Upper lobe of left lung (tissue), 6 donors: ENCODE measurements at regions not wholly inside any gene's neighbourhood (a gene's known extent, or its start where the extent isn't known, plus 50 kb on each side); places are given as distances from the start of the nearest gene placed in this dataset.

ENCODE experiments used
- ATAC-seq, 2 donors: fragments of 200-7000 bp; cut with Tn5 transposase; one replicate each; pipeline ENCODE4 v1.9.1; 2022; ENCODE audit warnings: mild to moderate bottlenecking in 2 of 2, moderate library complexity in 2 of 2; ENCODE audit not compliant: low FRiP score in 2 of 2
- DNase-seq, 2 donors: peaks; one replicate each; pipeline ENCODE4 v3.0.0-alpha.2; 2019 to 2020
- H3K27ac ChIP-seq, 4 donors: fragments of 200-600 bp; sonication (generic); one replicate each; pipeline ENCODE4 v1.5.1; 2016 to 2019
- H3K27me3 ChIP-seq, 4 donors: fragments of 200-600 bp; sonication (generic); one replicate each; pipeline ENCODE4 v1.5.1; 2017 to 2019
- H3K36me3 ChIP-seq, 4 donors: fragments of 200-600 bp; sonication (generic); one replicate each; pipeline ENCODE4 v1.5.1; 2016 to 2019
- H3K4me1 ChIP-seq, 4 donors: fragments of 200-600 bp; sonication (generic); one replicate each; pipeline ENCODE4 v1.5.1; 2018 to 2019
- H3K4me3 ChIP-seq, 4 donors: fragments of 200-600 bp; sonication (generic); one replicate each; pipeline ENCODE4 v1.5.1; 2017 to 2019; ENCODE audit warnings: mild to moderate bottlenecking in 2 of 4, moderate library complexity in 1 of 4
- H3K9me3 ChIP-seq, 4 donors: fragments of 200-600 bp; sonication (generic); one replicate each; pipeline ENCODE4 v1.5.1; 2018 to 2019
- EP300 ChIP-seq, 4 donors: sonication (generic); formaldehyde crosslinking; IDR thresholded peaks; one replicate each; pipeline ENCODE4 v1.5.1; 2017; ENCODE audit warnings: antibody characterized with exemption in 4 of 4, control low read depth in 2 of 4
- POLR2A ChIP-seq, 4 donors: fragments of 450-650 bp; IDR thresholded peaks; one replicate each; pipeline ENCODE4 v1.5.1; 2016 to 2017; ENCODE audit warnings: antibody characterized with exemption in 4 of 4, mild to moderate bottlenecking in 2 of 4
- POLR2AphosphoS5 ChIP-seq, 2 donors: sonication (generic); formaldehyde crosslinking; IDR thresholded peaks; one replicate each; pipeline ENCODE4 v1.5.1; 2017; ENCODE audit warnings: antibody characterized with exemption in 2 of 2
- WGBS, 2 donors: methylation state at CpG; one replicate each; pipeline ENCODE4 v1.1.5; 2017 to 2018; 5-methylcytosine and 5-hydroxymethylcytosine counted together
- TF ChIP-seq, protein P1 (sequence below), 6 experiments: fragments of 450-650 bp in 4 of 6; fragments of 200-600 bp in 2 of 6; sonication (generic) in 2 of 6; IDR thresholded peaks; one replicate each; pipeline ENCODE4 v1.5.1; 2016 to 2019; ENCODE audit warnings: antibody characterized with exemption in 6 of 6
- donor health status: DM: no; HTN: no; CAD: no; lungs with moderate emphysema.
- donor health status: DM: no; HTN: yes; CAD: no; lungs with severe emphysema.

DNA sequence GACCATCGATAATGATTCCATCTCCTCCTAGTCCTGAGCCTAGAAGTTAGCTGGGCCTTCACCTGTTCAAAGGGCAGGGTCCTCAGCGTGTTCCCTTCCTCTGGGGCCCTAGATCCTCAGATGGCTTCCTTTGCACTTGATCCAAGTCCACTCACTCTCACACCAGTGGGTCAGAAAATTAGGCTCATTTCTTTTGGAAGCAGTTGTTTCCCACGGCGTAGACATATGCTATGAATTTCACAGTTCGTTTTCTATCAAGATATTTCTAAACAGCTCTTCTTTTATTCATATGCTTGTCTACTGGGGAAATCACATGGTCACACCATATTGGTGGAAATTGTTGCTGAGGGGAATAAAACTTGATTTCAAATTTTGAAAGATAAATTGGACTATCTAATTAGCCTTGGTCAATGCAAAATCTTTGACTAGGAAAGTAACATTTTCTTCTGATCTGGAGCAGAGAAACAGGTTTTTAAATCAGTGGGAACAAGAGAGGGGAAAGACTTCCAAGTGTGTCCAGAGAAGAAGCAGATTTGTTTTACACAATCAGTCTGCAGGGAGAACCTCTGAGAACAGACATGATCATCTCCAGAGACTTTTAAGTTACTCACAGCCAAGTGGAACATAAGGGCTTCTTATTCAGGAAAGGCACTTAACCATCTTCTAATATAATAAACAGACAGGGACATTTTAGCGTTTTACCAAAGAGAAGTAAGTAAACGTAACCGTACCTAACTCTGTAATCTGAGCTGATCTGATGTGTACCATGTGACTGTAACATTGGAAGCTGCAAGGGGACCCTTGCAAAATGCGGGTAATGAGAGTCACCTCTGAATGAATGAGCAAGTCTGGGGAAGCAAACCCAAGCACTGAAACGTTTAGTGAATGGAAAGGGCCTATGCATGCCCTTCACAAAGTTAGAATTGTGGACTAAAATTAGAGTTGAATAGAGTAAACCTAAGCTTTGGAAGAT is 455.7 kb upstream of the FAT1 start:
- ATAC-seq (no peak), DNase-seq (no peak)
- TF ChIP-seq POLR2A (IDR thresholded peaks at IDR 0.05) (no peak), POLR2AphosphoS5 (IDR thresholded peaks at IDR 0.05) (no peak), EP300 (IDR thresholded peaks at IDR 0.05) (no peak)
- TF ChIP-seq, protein P1, sequence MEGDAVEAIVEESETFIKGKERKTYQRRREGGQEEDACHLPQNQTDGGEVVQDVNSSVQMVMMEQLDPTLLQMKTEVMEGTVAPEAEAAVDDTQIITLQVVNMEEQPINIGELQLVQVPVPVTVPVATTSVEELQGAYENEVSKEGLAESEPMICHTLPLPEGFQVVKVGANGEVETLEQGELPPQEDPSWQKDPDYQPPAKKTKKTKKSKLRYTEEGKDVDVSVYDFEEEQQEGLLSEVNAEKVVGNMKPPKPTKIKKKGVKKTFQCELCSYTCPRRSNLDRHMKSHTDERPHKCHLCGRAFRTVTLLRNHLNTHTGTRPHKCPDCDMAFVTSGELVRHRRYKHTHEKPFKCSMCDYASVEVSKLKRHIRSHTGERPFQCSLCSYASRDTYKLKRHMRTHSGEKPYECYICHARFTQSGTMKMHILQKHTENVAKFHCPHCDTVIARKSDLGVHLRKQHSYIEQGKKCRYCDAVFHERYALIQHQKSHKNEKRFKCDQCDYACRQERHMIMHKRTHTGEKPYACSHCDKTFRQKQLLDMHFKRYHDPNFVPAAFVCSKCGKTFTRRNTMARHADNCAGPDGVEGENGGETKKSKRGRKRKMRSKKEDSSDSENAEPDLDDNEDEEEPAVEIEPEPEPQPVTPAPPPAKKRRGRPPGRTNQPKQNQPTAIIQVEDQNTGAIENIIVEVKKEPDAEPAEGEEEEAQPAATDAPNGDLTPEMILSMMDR (IDR thresholded peaks at IDR 0.05) = no peak
- Histone ChIP-seq H3K27me3 (no peaks in the 10 kb centered on the region), H3K4me1 (no peaks in the 10 kb centered on the region), H3K36me3 (no peaks in the 10 kb centered on the region), H3K4me3 (no peak overlapping the region), H3K27ac (no peak overlapping the region), H3K9me3 (no peaks in the 10 kb centered on the region)
- 57 to 64% methylated on average over 10 of the region's 10 CpGs for WGBS, 2 donors

DNA sequence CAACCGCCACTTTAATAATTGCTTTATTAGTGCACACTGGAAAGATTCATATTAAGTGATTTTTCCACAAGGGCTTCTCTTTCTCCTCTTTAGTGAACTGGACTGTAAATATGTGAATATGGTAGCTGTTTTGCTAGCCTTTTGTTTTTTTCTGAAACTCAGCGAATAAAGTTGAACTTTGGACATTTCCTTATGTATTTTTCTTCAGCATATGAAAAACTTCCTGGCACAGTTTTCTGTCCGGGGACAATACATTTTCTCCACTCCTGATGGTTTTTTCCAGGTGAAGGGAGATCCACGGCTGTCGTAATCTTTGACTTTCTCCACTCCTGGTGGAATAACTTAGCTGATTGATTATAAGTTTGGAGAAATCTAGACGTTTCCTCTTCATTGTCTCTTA is 457.4 kb upstream of the FAT1 start:
- Histone ChIP-seq H3K4me1 (no peaks in the 10 kb centered on the region), H3K36me3 (no peaks in the 10 kb centered on the region), H3K27me3 (no peaks in the 10 kb centered on the region), H3K9me3 (no peaks in the 10 kb centered on the region), H3K4me3 (no peak overlapping the region), H3K27ac (no peak overlapping the region)
- ATAC-seq = no peak
- 82 to 83% methylated on average over 6 of the region's 6 CpGs for WGBS, 2 donors
- DNase-seq = no peak
- TF ChIP-seq, protein P1 (IDR thresholded peaks at IDR 0.05) = no peak
- TF ChIP-seq POLR2A (IDR thresholded peaks at IDR 0.05) (no peak), EP300 (IDR thresholded peaks at IDR 0.05) (no peak), POLR2AphosphoS5 (IDR thresholded peaks at IDR 0.05) (no peak)

DNA sequence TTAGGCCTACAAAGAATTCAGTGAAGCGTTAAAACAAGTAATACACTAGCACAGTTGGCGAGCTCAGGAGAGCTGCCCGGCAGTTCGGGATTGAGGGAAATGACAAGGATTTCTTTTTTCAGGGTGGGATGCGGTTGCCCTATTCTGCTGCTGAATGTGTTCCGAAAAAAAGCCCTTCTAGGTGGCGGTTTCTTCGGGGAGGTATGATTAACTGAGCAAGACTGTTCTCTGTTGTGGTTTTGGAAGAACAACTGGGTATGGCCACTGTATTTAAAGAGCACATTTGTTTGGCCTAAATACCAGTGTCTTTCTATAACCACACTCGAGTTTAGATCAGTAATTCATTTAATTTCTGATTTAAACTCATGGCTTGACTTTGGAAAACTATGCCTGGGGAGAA is 459.7 kb upstream of the FAT1 start:
- no peaks in the 10 kb centered on the region for H3K4me1 ChIP-seq
- no peaks in the 10 kb centered on the region for H3K27me3 ChIP-seq
- TF ChIP-seq, protein P1 (IDR thresholded peaks at IDR 0.05) = no peak
- no peak for TF ChIP-seq POLR2A (IDR thresholded peaks at IDR 0.05)
- no peak for TF ChIP-seq POLR2AphosphoS5 (IDR thresholded peaks at IDR 0.05)
- no peak for TF ChIP-seq EP300 (IDR thresholded peaks at IDR 0.05)
- DNase-seq (no peak), ATAC-seq (no peak)
- WGBS, 2 donors = 88 to 92% methylated on average over 9 of the region's 9 CpGs
- H3K9me3 ChIP-seq = no peaks in the 10 kb centered on the region
- no peak overlapping the region for H3K27ac ChIP-seq
- no peaks in the 10 kb centered on the region for H3K36me3 ChIP-seq
- H3K4me3 ChIP-seq = no peak overlapping the region

DNA sequence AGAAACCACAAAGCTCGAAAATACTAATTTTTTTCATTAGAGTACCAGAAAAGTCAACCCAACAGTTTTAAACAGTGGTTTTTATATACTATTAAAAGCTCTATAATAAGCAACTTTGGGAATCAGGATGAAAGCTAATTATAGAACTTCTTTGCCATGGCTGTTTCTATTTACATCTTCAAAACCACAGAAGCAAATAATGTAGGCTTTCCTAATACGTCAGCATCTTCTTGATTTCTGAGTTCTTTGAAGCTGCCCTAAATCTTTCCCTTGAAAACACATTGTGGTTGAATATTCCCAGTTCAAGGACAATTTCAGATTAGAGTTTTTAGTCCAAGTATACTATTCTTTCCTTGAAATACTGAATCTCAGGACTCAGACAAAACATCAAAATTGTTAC is 460.2 kb upstream of the FAT1 start:
- Histone ChIP-seq H3K4me3 (no peak overlapping the region), H3K27me3 (no peaks in the 10 kb centered on the region), H3K27ac (no peak overlapping the region), H3K4me1 (no peaks in the 10 kb centered on the region), H3K36me3 (no peaks in the 10 kb centered on the region), H3K9me3 (no peaks in the 10 kb centered on the region)
- no peak for ATAC-seq
- TF ChIP-seq EP300 (IDR thresholded peaks at IDR 0.05) (no peak), POLR2A (IDR thresholded peaks at IDR 0.05) (no peak), POLR2AphosphoS5 (IDR thresholded peaks at IDR 0.05) (no peak)
- TF ChIP-seq, protein P1 (IDR thresholded peaks at IDR 0.05) = no peak
- 74 to 85% methylated on average over 2 of the region's 2 CpGs for WGBS, 2 donors
- no peak for DNase-seq

DNA sequence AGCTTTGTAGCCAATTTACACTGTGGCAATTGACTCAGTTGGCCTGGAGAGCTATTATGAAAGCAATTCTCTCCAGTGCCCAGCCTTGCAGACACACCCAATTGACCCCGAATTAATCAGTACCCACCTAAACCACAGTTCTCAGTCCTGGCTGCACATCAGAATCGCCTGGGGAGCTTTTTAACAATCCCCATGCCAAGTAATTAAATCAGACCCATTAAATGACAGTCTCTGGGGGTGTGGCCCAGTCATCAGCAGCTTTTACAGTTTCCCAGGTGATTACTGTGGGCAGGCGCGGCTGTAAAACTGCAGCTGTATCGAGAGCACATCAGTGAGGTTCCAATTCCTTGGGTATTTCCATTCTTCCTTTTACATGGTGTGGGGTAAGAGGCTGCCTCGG is 460.9 kb upstream of the FAT1 start:
- H3K36me3 ChIP-seq = no peaks in the 10 kb centered on the region
- 86 to 90% methylated on average over 5 to 6 of the region's 6 CpGs for WGBS, 2 donors

More for the DNA sequence above, 460.9 kb upstream of the FAT1 start:
- DNase-seq (no peak), ATAC-seq (no peak)
- TF ChIP-seq POLR2A (IDR thresholded peaks at IDR 0.05) (no peak), EP300 (IDR thresholded peaks at IDR 0.05) (no peak), POLR2AphosphoS5 (IDR thresholded peaks at IDR 0.05) (no peak)
- TF ChIP-seq, protein P1 (IDR thresholded peaks at IDR 0.05) = no peak
- Histone ChIP-seq H3K4me3 (no peak overlapping the region), H3K27me3 (no peaks in the 10 kb centered on the region), H3K9me3 (no peaks in the 10 kb centered on the region), H3K27ac (no peak overlapping the region), H3K4me1 (no peaks in the 10 kb centered on the region)
